HFF-Myc (cell line): ENCODE measurements at regions not wholly inside any gene's neighbourhood (a gene's known extent, or its start where the extent isn't known, plus 50 kb on each side); places are given as distances from the start of the nearest gene placed in this dataset.

Experiments used
- DNase-seq: peaks from one replicate; pipeline ENCODE4 v3.0.0-alpha.2; 2011; ENCODE audit warnings: low read depth; ENCODE audit errors: extremely low read depth
- H3K4me3 ChIP-seq: replicated peaks from 2 replicates; pipeline ENCODE4 v1.5.1; 2011; ENCODE audit warnings: low read depth, mild to moderate bottlenecking, control low read depth, low read length
- CTCF ChIP-seq: IDR thresholded peaks from 2 replicates; pipeline ENCODE4 v1.5.1; 2012; ENCODE audit warnings: mild to moderate bottlenecking, low read depth, low read length, control low read depth; ENCODE audit errors: missing control alignments

GRCh38 chr2:234643407-234643806 is 146.5 kb upstream of the ARL4C start:
- no peak for TF ChIP-seq CTCF
- H3K4me3 ChIP-seq, result no peak overlapping the region
- DNase-seq, result no peak

GRCh38 chr2:234641086-234641485 is 144.2 kb upstream of the ARL4C start:
- TF ChIP-seq CTCF, result no peak
- no peak for DNase-seq

GRCh38 chr2:234640657-234641056 is 143.8 kb upstream of the ARL4C start:
- DNase-seq, result no peak
- no peak overlapping the region for H3K4me3 ChIP-seq
- no peak for TF ChIP-seq CTCF

More at GRCh38 chr2:234641086-234641485, 144.2 kb upstream of the ARL4C start:
- no peak overlapping the region for H3K4me3 ChIP-seq

GRCh38 chr2:234638966-234639365 is 142.1 kb upstream of the ARL4C start:
- DNase-seq, result no peak
- no peak for TF ChIP-seq CTCF
- no peak overlapping the region for H3K4me3 ChIP-seq

- no peak for TF ChIP-seq CTCF
- DNase-seq, result no peak
- no peak overlapping the region for H3K4me3 ChIP-seq
Measured at GRCh38 chr2:234635284-234635683, 138.4 kb upstream of the ARL4C start.

GRCh38 chr2:234633581-234634230 is 136.8 kb upstream of the ARL4C start:
- DNase-seq, result no peak
- no peak overlapping the region for H3K4me3 ChIP-seq
- no peak for TF ChIP-seq CTCF
